ENCODE measurements at regions not wholly inside any gene's neighbourhood (a gene's known extent, or its start where the extent isn't known, plus 50 kb on each side); places are given as distances from the start of the nearest gene placed in this dataset.

GRCh38 chr3:146801492-146801891 lies 196.3 kb upstream of the PLSCR5 start:
- in situ Hi-C loops (cut with MboI; ENCODE audit: low sequenced_read_pairs): loop anchor here (25.0 kb wide), 1 partner anchor 386 kb away; no protein-coding TSS in a partner anchor
- Histone ChIP-seq H3K4me3 (no peak overlapping the region), H3K36me3 (replicated peaks) (no peaks in the 10 kb centered on the region), H3K27me3 (ENCODE audit: low read depth) (no peaks in the 10 kb centered on the region), H3K4me1 (no peaks in the 10 kb centered on the region), H3K9me3 (no peaks in the 10 kb centered on the region)
- DNase-seq (ENCODE audit: low spot score in 2 of 2): no peak

GRCh38 chr3:146800484-146800883 lies 195.3 kb upstream of the PLSCR5 start:
- no peak for DNase-seq (ENCODE audit: low spot score in 2 of 2)
- Histone ChIP-seq H3K4me3 (no peak overlapping the region), H3K27me3 (ENCODE audit: low read depth) (no peaks in the 10 kb centered on the region), H3K36me3 (replicated peaks) (no peaks in the 10 kb centered on the region), H3K9me3 (no peaks in the 10 kb centered on the region), H3K4me1 (no peaks in the 10 kb centered on the region)
- in situ Hi-C loops (cut with MboI; ENCODE audit: low sequenced_read_pairs): loop anchor here (25.0 kb wide), 1 partner anchor 387 kb away; no protein-coding TSS in a partner anchor

GRCh38 chr3:146796078-146796477 lies 190.9 kb upstream of the PLSCR5 start:
- no peaks in the 10 kb centered on the region for H3K36me3 ChIP-seq (replicated peaks)
- H3K4me1 ChIP-seq: no peaks in the 10 kb centered on the region
- no peaks in the 10 kb centered on the region for H3K9me3 ChIP-seq
- no peak overlapping the region for H3K4me3 ChIP-seq
- no peaks in the 10 kb centered on the region for H3K27me3 ChIP-seq (ENCODE audit: low read depth)
- in situ Hi-C loops (cut with MboI; ENCODE audit: low sequenced_read_pairs): no loop called here
- DNase-seq (ENCODE audit: low spot score in 2 of 2): no peak

- no peaks in the 10 kb centered on the region for H3K4me1 ChIP-seq
- peaks cover 2% of the 10 kb centered on the region; the same call in 1 of the 2 replicates for H3K27me3 ChIP-seq (ENCODE audit: low read depth)
- DNase-seq (ENCODE audit: low spot score in 2 of 2): no peak
- in situ Hi-C loops (cut with MboI; ENCODE audit: low sequenced_read_pairs): no loop called here
- no peaks in the 10 kb centered on the region for H3K36me3 ChIP-seq (replicated peaks)
- no peaks in the 10 kb centered on the region for H3K9me3 ChIP-seq
- no peak overlapping the region for H3K4me3 ChIP-seq
Observed at GRCh38 chr3:146783446-146783845, 178.3 kb upstream of the PLSCR5 start.

- no peak overlapping the region for H3K4me3 ChIP-seq
Observed at GRCh38 chr3:146781606-146782005, 176.5 kb upstream of the PLSCR5 start.

GRCh38 chr3:146781059-146781458 lies 175.9 kb upstream of the PLSCR5 start:
- Histone ChIP-seq H3K4me1 (no peaks in the 10 kb centered on the region), H3K9me3 (no peaks in the 10 kb centered on the region), H3K36me3 (replicated peaks) (no peaks in the 10 kb centered on the region), H3K27me3 (ENCODE audit: low read depth) (peaks cover 2% of the 10 kb centered on the region; the same call in 1 of the 2 replicates), H3K4me3 (no peak overlapping the region)
- in situ Hi-C loops (cut with MboI; ENCODE audit: low sequenced_read_pairs): no loop called here
- DNase-seq (ENCODE audit: low spot score in 2 of 2): no peak

More at GRCh38 chr3:146781606-146782005, 176.5 kb upstream of the PLSCR5 start:
- in situ Hi-C loops (cut with MboI; ENCODE audit: low sequenced_read_pairs): no loop called here
- Histone ChIP-seq H3K36me3 (replicated peaks) (no peaks in the 10 kb centered on the region), H3K27me3 (ENCODE audit: low read depth) (peaks cover 2% of the 10 kb centered on the region; the same call in 1 of the 2 replicates), H3K9me3 (no peaks in the 10 kb centered on the region), H3K4me1 (no peaks in the 10 kb centered on the region)
- no peak for DNase-seq (ENCODE audit: low spot score in 2 of 2)

- in situ Hi-C loops (cut with MboI; ENCODE audit: low sequenced_read_pairs): no loop called here
- Histone ChIP-seq H3K4me1 (no peaks in the 10 kb centered on the region), H3K36me3 (replicated peaks) (no peaks in the 10 kb centered on the region), H3K9me3 (no peaks in the 10 kb centered on the region), H3K27me3 (ENCODE audit: low read depth) (peaks cover 2% of the 10 kb centered on the region; the same call in 1 of the 2 replicates), H3K4me3 (no peak overlapping the region)
- no peak for DNase-seq (ENCODE audit: low spot score in 2 of 2)
Observed at GRCh38 chr3:146780251-146780650, 175.1 kb upstream of the PLSCR5 start.

- DNase-seq (ENCODE audit: low spot score in 2 of 2): no peak
- in situ Hi-C loops (cut with MboI; ENCODE audit: low sequenced_read_pairs): no loop called here
- Histone ChIP-seq H3K36me3 (replicated peaks) (no peaks in the 10 kb centered on the region), H3K4me1 (no peaks in the 10 kb centered on the region), H3K9me3 (no peaks in the 10 kb centered on the region), H3K4me3 (no peak overlapping the region), H3K27me3 (ENCODE audit: low read depth) (peaks cover 2% of the 10 kb centered on the region; the same call in 1 of the 2 replicates)
Observed at GRCh38 chr3:146777941-146778340, 172.8 kb upstream of the PLSCR5 start.

- in situ Hi-C loops (cut with MboI; ENCODE audit: low sequenced_read_pairs): no loop called here
- H3K4me3 ChIP-seq: no peak overlapping the region
- no peaks in the 10 kb centered on the region for H3K9me3 ChIP-seq
- no peaks in the 10 kb centered on the region for H3K27me3 ChIP-seq (ENCODE audit: low read depth)
- H3K36me3 ChIP-seq (replicated peaks): no peaks in the 10 kb centered on the region
- DNase-seq (ENCODE audit: low spot score in 2 of 2): no peak
- H3K4me1 ChIP-seq: no peaks in the 10 kb centered on the region
Observed at GRCh38 chr3:146772211-146772743, 167.1 kb upstream of the PLSCR5 start.

- Histone ChIP-seq H3K4me3 (no peak overlapping the region), H3K9me3 (no peaks in the 10 kb centered on the region), H3K4me1 (no peaks in the 10 kb centered on the region), H3K36me3 (replicated peaks) (no peaks in the 10 kb centered on the region), H3K27me3 (ENCODE audit: low read depth) (no peaks in the 10 kb centered on the region)
- DNase-seq (ENCODE audit: low spot score in 2 of 2): no peak
- in situ Hi-C loops (cut with MboI; ENCODE audit: low sequenced_read_pairs): no loop called here
Observed at GRCh38 chr3:146770881-146771280, 165.7 kb upstream of the PLSCR5 start.

- no peaks in the 10 kb centered on the region for H3K4me1 ChIP-seq
- no peak for DNase-seq (ENCODE audit: low spot score in 2 of 2)
- H3K9me3 ChIP-seq: no peaks in the 10 kb centered on the region
- no peaks in the 10 kb centered on the region for H3K36me3 ChIP-seq (replicated peaks)
- no peak overlapping the region for H3K4me3 ChIP-seq
- no peaks in the 10 kb centered on the region for H3K27me3 ChIP-seq (ENCODE audit: low read depth)
- in situ Hi-C loops (cut with MboI; ENCODE audit: low sequenced_read_pairs): no loop called here
Observed at GRCh38 chr3:146770301-146770700, 165.2 kb upstream of the PLSCR5 start.

- H3K27me3 ChIP-seq (ENCODE audit: low read depth): no peaks in the 10 kb centered on the region; the same call in 1 of the 2 replicates
- in situ Hi-C loops (cut with MboI; ENCODE audit: low sequenced_read_pairs): no loop called here
- no peak for DNase-seq (ENCODE audit: low spot score in 2 of 2)
- no peaks in the 10 kb centered on the region for H3K36me3 ChIP-seq (replicated peaks)
- H3K4me1 ChIP-seq: no peaks in the 10 kb centered on the region
- no peak overlapping the region for H3K4me3 ChIP-seq
- no peaks in the 10 kb centered on the region for H3K9me3 ChIP-seq
Observed at GRCh38 chr3:146757759-146758158, 152.6 kb upstream of the PLSCR5 start.

- H3K4me3 ChIP-seq: no peak overlapping the region
- H3K9me3 ChIP-seq: no peaks in the 10 kb centered on the region
- no peaks in the 10 kb centered on the region for H3K36me3 ChIP-seq (replicated peaks)
- in situ Hi-C loops (cut with MboI; ENCODE audit: low sequenced_read_pairs): no loop called here
- 0 out of 2 replicates have a peak, but pooled peaks cover 4% of the 10 kb centered on the region for H3K27me3 ChIP-seq (ENCODE audit: low read depth)
- H3K4me1 ChIP-seq: no peaks in the 10 kb centered on the region
- DNase-seq (ENCODE audit: low spot score in 2 of 2): no peak
Observed at GRCh38 chr3:146750196-146750595, 145.1 kb upstream of the PLSCR5 start.

- in situ Hi-C loops (cut with MboI; ENCODE audit: low sequenced_read_pairs): no loop called here
Observed at GRCh38 chr3:146747928-146748327, 142.8 kb upstream of the PLSCR5 start.

GRCh38 chr3:146747051-146747450 lies 141.9 kb upstream of the PLSCR5 start:
- Histone ChIP-seq H3K4me3 (no peak overlapping the region), H3K27me3 (ENCODE audit: low read depth) (0 out of 2 replicates have a peak, but pooled peaks cover 4% of the 10 kb centered on the region), H3K36me3 (replicated peaks) (no peaks in the 10 kb centered on the region), H3K4me1 (no peaks in the 10 kb centered on the region), H3K9me3 (no peaks in the 10 kb centered on the region)
- in situ Hi-C loops (cut with MboI; ENCODE audit: low sequenced_read_pairs): no loop called here
- no peak for DNase-seq (ENCODE audit: low spot score in 2 of 2)

More at GRCh38 chr3:146747928-146748327, 142.8 kb upstream of the PLSCR5 start:
- no peaks in the 10 kb centered on the region for H3K36me3 ChIP-seq (replicated peaks)
- 0 out of 2 replicates have a peak, but pooled peaks cover 4% of the 10 kb centered on the region for H3K27me3 ChIP-seq (ENCODE audit: low read depth)
- no peaks in the 10 kb centered on the region for H3K9me3 ChIP-seq
- H3K4me3 ChIP-seq: no peak overlapping the region
- H3K4me1 ChIP-seq: no peaks in the 10 kb centered on the region
- DNase-seq (ENCODE audit: low spot score in 2 of 2): no peak
